Endothelial cell of umbilical vein (primary cell): ENCODE measurements at regions not wholly inside any gene's neighbourhood (a gene's known extent, or its start where the extent isn't known, plus 50 kb on each side); places are given as distances from the start of the nearest gene placed in this dataset.
A peak's percentile ranks its signal among the peaks of the same experiment; 100 is the strongest.

ENCODE experiments used
- BruUV-seq: library from RNA; stranded (reverse); fragments of 400-500 nt; replicated peaks from 2 replicates; lab custom pipeline; 2021; lab: Mats Ljungman, UMichigan
- CTCF ChIA-PET: fragments of 300-600, 350-600 bp; sonication (Branson Sonifier 250); formaldehyde crosslinking; loops from one replicate; lab custom pipeline; 2021; ENCODE audit warnings: antibody characterized with exemption, inconsistent platforms; lab: Charles Lee
- POLR2A ChIA-PET: fragments of 300-600, 350-600 bp; sonication (Branson Sonifier 250); formaldehyde crosslinking; loops from one replicate; lab custom pipeline; 2021; ENCODE audit warnings: antibody characterized with exemption, inconsistent platforms; lab: Charles Lee
- DNase-seq: peaks from one replicate; pipeline ENCODE4 v3.0.0-alpha.2; 2011; ENCODE audit warnings: low read depth, low spot score
- FAIRE-seq: peaks from 2 replicates; lab custom pipeline; 2011; peaks lifted over from hg19 to GRCh38; lab: Jason Lieb, UNC
- H2AFZ ChIP-seq: 2 replicates; pipeline ENCODE4 v1.6.0; 2012; ENCODE audit warnings: low read depth, low read length, control low read depth, inconsistent platforms
- H3K27ac ChIP-seq: 2 replicates; pipeline ENCODE4 v1.5.1; 2011; ENCODE audit warnings: low read depth, mild to moderate bottlenecking, control low read depth, low read length, moderate library complexity; ENCODE audit not compliant: insufficient read depth
- H3K27me3 ChIP-seq, 2 experiments: 2 replicates each; pipeline versions ENCODE4 v1.6.0 to v1.6.1; 2011; ENCODE audit warnings: low read length in 2 of 2, mixed read lengths in 1 of 2; ENCODE audit not compliant: control insufficient read depth in 2 of 2, insufficient read depth in 2 of 2
- H3K36me3 ChIP-seq, 2 experiments: 2 replicates in 1 of 2; 3 replicates in 1 of 2; pipeline ENCODE4 v1.5.1; 2011; ENCODE audit warnings: low read length in 2 of 2, mild to moderate bottlenecking in 1 of 2, moderate library complexity in 1 of 2; ENCODE audit not compliant: control insufficient read depth in 2 of 2, insufficient read depth in 2 of 2; ENCODE audit errors: extremely low read depth in 1 of 2
- H3K4me1 ChIP-seq: 3 replicates; pipeline ENCODE4 v1.5.1; 2011; ENCODE audit warnings: mild to moderate bottlenecking, low read length; ENCODE audit not compliant: control insufficient read depth, insufficient read depth; ENCODE audit errors: extremely low read depth
- H3K4me2 ChIP-seq: 2 replicates; pipeline ENCODE4 v1.6.1; 2011; ENCODE audit warnings: low read length, control low read depth, mixed read lengths; ENCODE audit not compliant: insufficient read depth
- H3K4me3 ChIP-seq, 3 experiments: fragments of 200-600 bp in 1 of 3; sonication (generic), shearing (Covaris generic) in 1 of 3; replicated peaks in 1 of 3; 2 replicates each; pipeline ENCODE4 v1.5.1; 2011 to 2016; ENCODE audit warnings: control low read depth in 3 of 3, low read length in 3 of 3, mild to moderate bottlenecking in 2 of 3, inconsistent platforms in 1 of 3, low read depth in 1 of 3, moderate library complexity in 1 of 3; ENCODE audit not compliant: insufficient read depth in 1 of 3
- H3K79me2 ChIP-seq: 2 replicates; pipeline ENCODE4 v1.6.0; 2012; ENCODE audit warnings: low read length, inconsistent platforms; ENCODE audit not compliant: control insufficient read depth, insufficient read depth
- H3K9ac ChIP-seq: replicated peaks from 2 replicates; pipeline ENCODE3; 2011; ENCODE audit warnings: low read length, control low read depth; ENCODE audit not compliant: insufficient read depth; ENCODE audit errors: extremely low read depth
- H3K9me1 ChIP-seq: replicated peaks from 3 replicates; pipeline ENCODE4 v1.6.0; 2011; ENCODE audit warnings: mild to moderate bottlenecking, low read length; ENCODE audit not compliant: control insufficient read depth, insufficient read depth; ENCODE audit errors: extremely low read depth
- H3K9me3 ChIP-seq: replicated peaks from 2 replicates; pipeline ENCODE4 v1.5.1; 2012; ENCODE audit warnings: low read length, inconsistent platforms; ENCODE audit not compliant: control insufficient read depth, insufficient read depth
- H4K20me1 ChIP-seq: replicated peaks from 2 replicates; pipeline ENCODE3; 2011; ENCODE audit warnings: mild to moderate bottlenecking, low read length; ENCODE audit not compliant: control insufficient read depth, insufficient read depth; ENCODE audit errors: extremely low read depth
- EZH2 ChIP-seq: IDR thresholded peaks from 2 replicates; pipeline ENCODE4 v1.6.1; 2012; ENCODE audit warnings: borderline replicate concordance, low read depth, mild to moderate bottlenecking, moderate library complexity, low read length, inconsistent platforms; ENCODE audit not compliant: severe bottlenecking
- FOS ChIP-seq: IDR thresholded peaks from 2 replicates; pipeline ENCODE4 v1.6.1; 2011; ENCODE audit warnings: mild to moderate bottlenecking, low read length, moderate library complexity, borderline replicate concordance; ENCODE audit not compliant: insufficient read depth
- GATA2 ChIP-seq: IDR thresholded peaks from 2 replicates; pipeline ENCODE4 v1.7.0; 2011; ENCODE audit warnings: low read depth, mild to moderate bottlenecking, moderate library complexity, mixed read lengths, low read length; ENCODE audit not compliant: insufficient read length, insufficient read depth
- JUN ChIP-seq: IDR thresholded peaks from 2 replicates; pipeline ENCODE4 v1.6.1; 2011; ENCODE audit warnings: borderline replicate concordance, low read depth; ENCODE audit not compliant: insufficient read length, insufficient read depth
- POLR2A ChIP-seq: IDR thresholded peaks from 2 replicates; pipeline ENCODE4 v1.6.1; 2012; ENCODE audit warnings: low read depth, mild to moderate bottlenecking, control low read depth, low read length
- dilution Hi-C: fragments of 300-500 bp; cut with MboI; formaldehyde crosslinking; loops from one replicate; pipeline ENCODE4 v1.15.0; 2019; ENCODE audit warnings: low sequenced_read_pairs; ENCODE audit not compliant: extremely low pct_ligation_motif_present
- intact Hi-C: fragments of 100-400 bp; cut with micrococcal nuclease; formaldehyde crosslinking; loops from one replicate; pipeline ENCODE4 v1.10.0; 2022
- TF ChIP-seq, protein P1 (sequence below): IDR thresholded peaks from 2 replicates; pipeline ENCODE4 v1.6.1; 2011; ENCODE audit not compliant: insufficient read depth, insufficient read length

DNA sequence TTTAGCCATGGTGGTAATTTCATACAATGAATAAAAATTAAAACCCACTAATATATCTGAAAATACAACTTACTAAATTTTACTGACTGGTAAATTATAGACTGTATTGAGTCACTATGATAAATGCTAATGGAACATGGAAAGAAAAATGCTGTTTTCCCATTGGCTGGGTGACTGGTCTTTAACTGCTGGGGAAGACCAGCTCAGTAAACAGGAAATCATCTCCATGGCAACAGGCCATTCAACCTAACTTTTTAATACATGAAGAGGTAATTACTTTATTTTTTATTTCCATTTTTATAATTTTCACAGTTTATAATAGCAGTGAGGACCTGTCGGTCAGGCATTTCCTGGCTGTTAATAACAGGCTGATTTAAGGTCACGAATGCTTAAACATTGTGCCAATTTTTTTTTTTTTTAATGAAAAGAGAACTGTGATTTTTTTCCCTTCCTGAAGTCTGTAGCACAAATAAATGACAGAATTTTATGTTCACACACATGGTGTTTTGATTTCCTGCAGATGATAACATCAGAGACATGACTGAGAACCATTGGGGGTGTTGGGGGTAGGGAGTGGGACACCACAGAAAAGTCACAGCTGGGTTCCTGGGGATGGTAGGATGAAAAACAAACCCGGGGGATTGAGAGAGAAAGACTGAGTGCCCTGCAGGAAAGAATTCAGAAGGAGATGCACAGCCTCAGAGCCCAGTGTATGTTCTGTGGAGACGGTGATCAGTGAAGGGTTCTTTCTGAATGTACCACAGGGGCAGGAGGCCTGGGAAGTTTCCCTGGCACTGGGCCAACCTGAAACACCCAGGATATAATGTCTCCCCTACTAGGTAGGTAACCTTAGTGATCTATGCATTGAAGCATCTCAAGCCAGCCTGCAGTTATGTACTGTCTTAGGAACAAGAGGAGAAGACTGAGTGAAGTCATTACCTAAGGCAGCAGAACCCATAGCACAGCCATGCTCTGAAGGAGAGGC lies 297.1 kb downstream of the COG6 start:
- POLR2A ChIA-PET: interaction anchor here (0.7 to 1.3 kb wide), 3 partner anchors 57 to 242 kb away, joined by 3 to 5 read pairs (median 3); no protein-coding TSS in a partner anchor
- dilution Hi-C loops: no loop called here
- Histone ChIP-seq H3K36me3 (no peaks in the 10 kb centered on the region), H3K79me2 (no peaks in the 10 kb centered on the region), H4K20me1 (no peaks in the 10 kb centered on the region), H3K4me2 (peak overlapping the region; percentile 51), H3K9ac (peak overlapping the region; percentile 58), H3K4me1 (peaks cover 24% of the 10 kb centered on the region), H3K4me3 (no peak overlapping the region), H3K27ac (peak overlapping the region; percentile 88), H3K27me3 (no peaks in the 10 kb centered on the region), H3K9me1 (no peaks in the 10 kb centered on the region), H3K9me3 (no peaks in the 10 kb centered on the region), H2AFZ (no peak overlapping the region)
- DNase-seq (peak; percentile 97), FAIRE-seq (peak; percentile 95)
- BruUV-seq: no TSS peak
- TF ChIP-seq POLR2A: no peak
- TF ChIP-seq GATA2: peak; percentile 87
- no peak for TF ChIP-seq EZH2
- peak; percentile 2 for TF ChIP-seq FOS
- TF ChIP-seq, protein P1, sequence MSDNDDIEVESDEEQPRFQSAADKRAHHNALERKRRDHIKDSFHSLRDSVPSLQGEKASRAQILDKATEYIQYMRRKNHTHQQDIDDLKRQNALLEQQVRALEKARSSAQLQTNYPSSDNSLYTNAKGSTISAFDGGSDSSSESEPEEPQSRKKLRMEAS: no peak
- peak; percentile 59 for TF ChIP-seq JUN
- intact Hi-C loops: loop anchor here (1.0 to 10.0 kb wide), 18 partner anchors 57 to 822 kb away; partner anchors contain the start of gene MRPS31
- CTCF ChIA-PET: interaction anchor here (0.6 to 3.3 kb wide), 12 partner anchors 8 to 730 kb away, joined by 3 to 27 read pairs (median 4); no protein-coding TSS in a partner anchor
